ENCODE measurements at regions not wholly inside any gene's neighbourhood (a gene's known extent, or its start where the extent isn't known, plus 50 kb on each side); places are given as distances from the start of the nearest gene placed in this dataset.
"Not testable (repeated sequence)": the region's sequence is repeated elsewhere in the genome, so short reads cannot be mapped to it uniquely, and the experiment has no call there.

DNA sequence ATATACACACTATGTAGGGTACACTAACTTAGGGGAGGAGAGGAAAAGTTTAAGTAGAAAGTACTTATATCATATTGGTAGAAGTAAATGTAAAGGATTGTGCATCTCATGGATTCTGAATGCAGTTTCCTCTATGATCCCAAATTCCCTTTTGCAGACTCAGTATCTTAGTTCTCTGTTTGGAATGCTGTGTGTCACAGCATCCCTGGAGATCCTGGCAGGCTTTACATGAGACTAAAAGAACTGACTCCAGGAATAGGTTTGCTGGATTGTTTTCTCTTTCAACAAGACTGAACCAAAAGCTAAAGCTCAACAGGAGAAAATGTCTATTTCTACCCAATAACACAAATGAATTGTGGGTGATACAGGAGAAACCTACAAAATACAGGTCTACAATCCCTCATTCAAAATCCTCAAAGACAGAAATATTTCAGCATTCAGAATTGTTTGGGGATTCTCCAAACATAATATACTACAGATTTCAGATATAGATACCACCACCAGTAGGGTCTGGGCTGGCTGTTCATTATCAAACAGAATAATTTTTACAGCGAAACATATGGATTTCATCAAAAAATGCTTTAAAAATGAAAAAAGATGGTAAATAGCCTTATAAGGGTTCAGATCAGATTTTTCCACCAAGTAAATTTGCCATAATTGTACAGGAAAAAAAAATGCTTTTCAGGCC is 324.7 kb upstream of the GRAMD2B start:
- DNase-seq, result no peak

DNA sequence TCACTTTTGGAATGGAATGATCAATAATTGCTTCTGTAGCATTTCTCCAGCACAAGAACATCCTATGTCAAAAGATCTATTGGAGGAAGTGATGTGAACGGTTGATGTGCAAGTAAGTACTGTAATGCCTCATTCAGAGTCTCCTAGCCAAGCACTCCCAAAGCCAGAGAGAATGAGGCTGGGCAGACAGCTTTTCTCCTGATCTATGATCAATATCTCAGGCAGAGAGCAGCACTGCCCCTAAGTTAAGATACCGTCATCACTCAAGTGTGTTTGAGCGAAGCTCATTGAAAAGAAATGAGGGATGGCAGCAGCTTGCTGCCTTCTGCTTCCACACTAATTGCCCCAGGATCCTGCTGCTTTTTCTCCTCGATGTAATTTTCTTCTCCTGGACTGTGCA is 324.1 kb upstream of the GRAMD2B start:
- no peak for DNase-seq

DNA sequence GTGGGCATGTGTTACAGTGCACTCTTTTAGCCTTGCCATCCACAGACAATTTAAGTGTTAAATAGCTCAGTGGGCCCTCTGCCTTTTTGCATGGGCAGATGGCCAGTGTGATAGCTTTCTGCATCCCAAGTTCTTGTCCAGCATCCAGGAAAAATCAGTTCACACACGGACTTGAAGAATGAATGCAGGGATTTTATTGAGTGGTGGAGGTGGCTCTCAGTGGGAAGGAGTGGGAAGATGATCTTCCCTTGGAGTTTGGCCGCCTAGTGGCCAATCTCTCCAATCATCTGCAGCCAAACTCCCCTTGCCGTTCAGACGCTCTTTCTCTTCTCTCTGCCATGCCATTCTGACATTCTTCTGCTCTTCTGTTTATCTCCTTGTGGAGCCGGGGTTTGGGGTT is 322.4 kb upstream of the GRAMD2B start:
- no peak for DNase-seq

DNA sequence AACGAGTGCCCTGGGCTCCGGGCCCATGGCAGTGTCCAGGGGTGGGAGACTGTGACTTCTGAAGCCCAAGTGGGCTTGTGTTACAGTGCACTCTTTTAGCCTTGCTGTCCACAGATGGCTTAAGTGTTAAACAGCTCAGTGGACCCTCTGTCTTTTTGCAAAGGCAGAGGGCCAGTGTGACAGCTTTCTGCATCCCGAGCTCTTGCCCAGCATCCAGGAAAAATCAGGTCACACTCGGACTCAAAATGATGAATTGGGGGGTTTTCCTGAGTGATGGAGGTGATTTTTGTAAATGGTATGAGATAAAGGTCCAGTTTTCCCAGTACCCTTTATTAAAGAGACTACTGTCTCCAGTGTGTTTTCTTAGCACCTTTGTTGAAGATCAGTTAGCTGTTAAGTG is 321.3 kb upstream of the GRAMD2B start:
- no peak for DNase-seq

DNA sequence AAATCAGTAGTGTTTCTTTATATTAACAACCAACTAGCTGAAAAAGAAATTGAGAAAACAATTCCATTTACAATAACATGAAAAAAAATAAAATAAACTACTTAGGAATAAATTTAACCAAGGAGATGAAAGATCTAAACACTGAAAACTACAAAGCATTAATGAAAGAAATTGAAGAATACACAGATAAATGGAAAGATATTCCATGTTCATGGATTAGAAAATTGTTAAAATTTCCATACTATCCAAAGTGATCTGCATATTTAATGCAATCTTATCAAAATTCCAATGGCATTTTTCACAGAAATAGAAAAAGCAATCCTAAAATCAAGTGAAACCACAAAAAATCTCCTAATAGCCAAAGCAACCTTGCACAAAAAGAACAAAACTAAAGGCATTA is 320.2 kb upstream of the GRAMD2B start:
- no peak for DNase-seq

DNA sequence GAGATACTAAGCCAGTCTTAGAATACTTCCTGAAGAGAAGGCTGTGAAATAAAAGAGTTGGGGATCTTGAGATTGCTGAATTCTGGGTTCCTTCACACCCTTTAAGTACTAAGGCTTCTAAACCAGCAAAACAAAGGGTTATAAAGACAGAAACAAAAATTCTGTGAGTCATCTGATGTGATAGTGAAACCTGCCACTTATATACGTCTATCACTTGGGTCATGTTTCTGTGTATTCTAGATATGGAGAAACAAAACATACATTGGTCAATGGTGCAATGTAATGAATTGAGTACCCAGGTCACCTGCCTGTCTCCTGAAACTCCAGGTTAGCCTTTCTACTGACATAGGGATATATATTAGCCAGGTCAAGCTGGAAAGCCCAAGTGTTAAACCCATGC is 319.3 kb upstream of the GRAMD2B start:
- no peak for DNase-seq

DNA sequence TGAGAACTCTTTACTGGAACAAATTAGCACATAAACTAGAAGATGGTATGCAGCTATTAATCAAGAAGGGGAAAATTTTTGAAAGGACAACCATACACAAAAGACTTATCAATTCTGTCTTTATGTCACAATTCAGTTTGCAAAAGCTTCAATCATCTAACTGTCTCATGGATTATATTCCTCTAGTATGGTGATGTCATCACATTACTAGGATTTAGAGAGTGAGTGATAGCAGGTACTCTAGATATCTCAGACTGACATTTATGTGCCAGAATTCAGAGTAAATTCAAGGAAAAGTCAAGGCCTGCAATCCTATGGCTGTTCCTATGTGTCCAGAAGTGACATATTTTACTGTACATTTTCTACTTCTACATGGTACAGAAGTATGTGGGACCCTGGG is 318.9 kb upstream of the GRAMD2B start:
- DNase-seq, result no peak

DNA sequence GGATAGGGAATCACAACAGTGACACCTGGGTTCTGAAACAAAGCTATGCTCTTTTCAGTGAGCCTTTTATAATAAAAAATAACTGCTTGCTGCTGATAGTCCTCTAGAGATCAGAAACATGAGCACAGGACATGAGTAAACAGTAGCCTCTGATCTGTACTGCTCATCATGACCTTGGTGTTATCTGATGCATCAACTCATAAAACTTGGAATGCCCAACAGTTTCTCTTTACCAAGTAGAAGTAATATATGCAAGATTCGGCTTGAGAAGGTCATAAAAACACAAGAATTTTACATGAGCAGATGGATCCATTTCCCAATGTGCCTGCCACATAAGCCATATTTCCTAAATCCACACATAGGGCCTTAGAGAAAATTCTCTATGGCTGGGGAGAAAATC is 318.3 kb upstream of the GRAMD2B start:
- DNase-seq, result no peak

DNA sequence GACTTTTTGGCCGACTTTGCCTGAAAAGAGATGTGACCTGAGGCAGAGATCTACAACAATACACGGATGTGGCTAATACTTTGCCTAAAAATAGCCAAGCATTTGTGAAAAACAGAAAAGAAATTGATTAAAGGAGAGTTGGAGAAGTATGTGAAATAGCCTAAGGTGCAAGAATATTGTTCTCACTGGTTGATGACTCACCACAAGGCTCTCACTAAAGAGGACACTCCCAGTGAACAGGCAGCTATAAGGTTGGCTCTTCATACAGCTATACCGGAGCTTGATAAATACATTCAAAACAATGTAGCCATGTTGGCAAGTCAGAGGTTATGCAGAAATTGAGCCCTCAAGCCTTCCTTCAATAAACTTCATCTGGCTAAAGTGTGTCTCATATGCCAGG is 317.2 kb upstream of the GRAMD2B start:
- DNase-seq, result no peak

DNA sequence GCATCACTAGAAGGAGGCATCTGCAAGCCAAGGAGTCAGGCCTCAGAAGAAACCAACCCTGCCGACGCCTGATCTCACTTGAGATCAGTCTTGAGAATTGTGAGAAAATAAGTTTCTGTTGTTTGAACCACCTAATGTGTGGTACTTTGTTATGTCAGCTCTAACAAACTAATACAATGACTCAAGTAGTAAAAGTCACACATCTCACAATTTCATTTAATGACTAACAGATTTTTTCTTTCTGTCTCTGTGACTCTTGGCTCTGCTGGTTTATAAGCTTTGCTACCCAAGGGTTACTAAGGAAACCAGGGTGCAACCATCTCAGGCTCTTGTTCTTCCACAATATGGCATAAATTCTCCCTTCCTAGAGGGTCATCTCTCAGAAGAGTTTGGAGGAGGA is 315.8 kb upstream of the GRAMD2B start:
- no peak for DNase-seq

DNA sequence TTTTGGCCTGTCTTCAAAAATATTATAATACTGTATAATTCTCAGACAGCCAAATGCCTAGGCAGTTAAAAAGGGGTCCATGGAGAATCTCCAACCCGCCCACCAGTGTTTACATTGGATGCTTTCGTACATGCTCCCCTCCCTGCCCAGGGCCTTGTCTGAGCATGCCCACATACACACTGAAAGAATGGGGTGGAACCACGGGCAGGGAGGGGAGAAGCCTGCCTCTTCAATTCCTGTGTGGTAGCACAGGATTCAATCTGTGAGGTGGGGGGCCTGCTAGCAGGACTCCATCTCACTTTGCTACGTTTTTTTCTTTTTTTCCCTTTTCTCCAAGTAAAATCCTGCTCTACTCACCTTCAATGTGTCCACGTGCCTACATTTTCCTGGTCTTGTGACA is 314.7 kb upstream of the GRAMD2B start:
- no peak for DNase-seq

DNA sequence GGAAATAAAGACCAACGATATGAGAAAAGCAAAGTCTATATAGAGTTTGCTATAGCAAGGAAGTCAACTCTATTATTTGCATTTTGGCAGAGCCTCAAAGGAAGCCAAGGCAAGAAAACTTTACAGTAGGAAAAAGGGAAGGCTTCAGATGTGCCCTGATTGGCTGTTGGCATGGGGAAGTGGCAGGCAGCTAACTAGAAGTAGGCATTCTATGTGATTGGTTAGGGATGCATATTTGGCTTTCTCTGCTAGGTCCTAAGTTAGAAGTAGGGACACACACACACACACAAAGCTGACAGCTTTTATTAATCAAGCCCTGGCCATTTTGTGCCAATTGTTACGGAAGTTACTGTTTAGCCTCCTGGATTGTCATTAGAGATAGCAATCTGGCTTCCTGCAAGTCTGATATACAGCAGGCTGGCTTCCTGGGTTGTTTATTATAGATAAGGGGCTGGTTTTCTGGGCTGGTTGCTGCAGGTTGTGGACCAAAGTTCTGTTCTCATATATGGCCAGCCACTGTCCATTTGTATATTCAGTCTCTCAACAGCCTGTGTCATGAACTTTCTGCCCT is 308.1 kb upstream of the GRAMD2B start:
- no peak for DNase-seq

DNA sequence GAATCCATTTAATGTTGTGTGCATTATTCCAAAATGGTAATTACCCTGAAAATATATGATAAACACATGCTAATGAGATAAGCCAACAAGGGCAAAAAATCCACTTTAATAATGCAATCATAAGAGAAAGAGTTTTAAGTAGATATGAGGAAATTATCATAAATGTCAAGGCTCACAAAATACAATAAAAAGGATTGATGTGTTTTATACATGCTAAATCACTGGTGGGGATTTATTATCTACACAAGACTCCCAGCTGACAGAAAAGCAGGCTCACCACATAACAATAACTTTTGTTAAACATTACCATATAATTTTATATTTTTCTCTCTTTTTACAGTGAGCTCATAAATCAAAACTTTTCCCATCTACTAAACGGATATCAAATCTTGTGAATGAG is 306.2 kb upstream of the GRAMD2B start:
- DNase-seq, result no peak

DNA sequence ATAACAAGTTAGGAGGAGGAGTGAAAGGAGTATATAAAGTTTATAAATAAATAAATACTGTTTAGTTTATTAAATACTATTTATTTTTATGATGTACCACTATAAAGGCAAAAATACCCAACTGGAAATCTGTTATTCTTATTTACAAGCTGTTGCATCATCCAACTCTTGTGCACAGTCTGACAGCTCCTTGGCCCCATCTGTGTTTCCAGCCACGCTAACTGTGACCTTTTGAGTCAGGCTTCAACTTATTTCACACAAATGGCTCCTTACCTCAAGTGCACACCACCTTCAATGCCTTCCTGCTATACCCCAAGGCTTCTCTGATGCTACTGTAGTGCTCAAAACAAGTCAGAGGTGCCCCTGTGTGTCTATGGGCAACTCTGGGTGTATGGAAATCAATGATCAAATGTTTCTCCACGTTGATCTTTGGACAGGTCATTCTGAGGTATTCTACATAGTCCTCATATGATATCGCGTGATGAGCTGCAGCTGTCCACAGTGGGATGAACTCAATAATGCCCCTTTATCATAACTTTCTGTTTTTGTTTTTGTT is 303.2 kb upstream of the GRAMD2B start:
- DNase-seq, result no peak

DNA sequence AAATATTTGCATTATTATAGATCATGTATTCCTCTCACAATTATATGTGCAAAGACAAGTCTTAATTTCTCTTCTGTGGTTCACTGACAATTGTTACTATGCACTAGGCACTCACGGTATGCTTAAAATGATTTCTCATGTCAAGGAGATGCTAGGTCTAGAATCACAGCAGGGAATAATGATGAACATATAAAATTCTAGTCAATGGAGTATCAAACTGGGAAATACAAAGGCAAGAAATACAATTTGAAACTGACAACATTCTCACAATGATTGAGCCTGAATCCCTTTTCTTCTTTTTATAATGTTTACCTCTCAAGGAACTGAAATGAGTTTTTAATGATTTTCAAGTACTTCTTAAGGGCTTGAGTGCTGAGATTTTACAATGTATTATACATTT is 302.3 kb upstream of the GRAMD2B start:
- DNase-seq, result no peak

DNA sequence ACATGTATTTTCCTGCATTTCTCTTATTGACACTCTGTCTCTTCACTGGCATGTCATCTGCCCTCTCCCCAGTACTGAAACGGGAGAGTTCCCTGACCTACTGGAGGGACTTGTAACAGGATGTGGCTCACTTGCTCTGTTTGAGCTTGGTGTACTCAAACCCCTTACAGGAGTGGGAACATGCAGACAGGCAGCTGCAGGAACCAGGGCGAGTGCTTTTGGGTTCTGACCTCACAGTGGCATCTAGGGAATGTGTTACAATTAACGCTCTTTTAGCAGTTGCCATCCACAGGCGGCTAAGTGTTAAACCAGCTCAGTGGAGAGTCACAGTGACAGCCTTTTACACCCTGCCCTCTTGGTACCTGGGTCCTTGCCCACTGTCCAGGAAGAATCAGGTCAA is 300.3 kb upstream of the GRAMD2B start:
- DNase-seq, result no peak

DNA sequence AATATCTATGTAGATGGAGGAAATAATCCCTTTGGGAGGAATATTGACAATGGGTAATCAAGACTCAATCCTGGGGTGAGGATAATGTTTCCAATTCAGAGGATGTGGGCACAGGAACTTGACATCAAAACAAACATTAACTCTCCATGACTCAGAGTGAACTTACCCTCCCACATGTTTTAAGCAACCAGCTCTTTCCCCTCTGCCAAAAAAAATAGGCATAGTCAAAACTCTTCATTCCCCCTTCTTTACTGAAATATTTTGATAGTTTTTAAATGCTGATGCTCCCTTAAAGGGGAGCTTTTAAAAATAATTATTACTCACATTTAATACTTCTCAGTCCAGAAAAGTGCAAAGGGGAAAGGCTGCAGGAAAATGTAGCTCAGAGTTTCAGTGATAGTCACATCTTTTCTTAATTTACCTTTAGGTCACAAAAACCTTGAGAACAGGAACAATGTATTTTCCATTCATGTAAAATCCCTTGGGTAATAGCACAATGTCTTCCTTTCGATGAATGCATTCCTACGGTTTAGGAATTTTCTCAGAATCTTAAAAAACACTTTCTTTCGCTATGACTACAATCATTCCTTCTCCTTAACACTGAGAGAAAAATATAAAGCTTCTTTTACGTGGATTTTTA is 298.4 kb upstream of the GRAMD2B start:
- DNase-seq, result no peak

DNA sequence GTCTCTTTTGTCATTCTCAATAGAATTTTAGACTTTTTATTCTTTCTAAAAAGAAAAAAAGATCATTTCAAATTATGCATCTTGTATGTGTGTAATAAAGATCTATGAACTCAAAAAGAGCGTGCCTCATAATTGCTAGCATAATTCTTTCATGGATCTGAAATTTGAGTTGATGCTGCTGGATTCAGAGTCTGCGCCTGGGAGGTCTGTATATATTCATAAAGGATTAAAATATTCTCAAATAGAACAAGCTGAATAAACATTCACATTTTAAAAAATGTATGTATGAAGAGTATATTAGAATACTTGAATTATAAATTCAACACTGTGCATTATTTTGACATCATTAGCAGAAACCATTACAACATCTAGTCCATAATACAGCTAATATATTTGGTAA is 297.8 kb upstream of the GRAMD2B start:
- DNase-seq, result no peak

DNA sequence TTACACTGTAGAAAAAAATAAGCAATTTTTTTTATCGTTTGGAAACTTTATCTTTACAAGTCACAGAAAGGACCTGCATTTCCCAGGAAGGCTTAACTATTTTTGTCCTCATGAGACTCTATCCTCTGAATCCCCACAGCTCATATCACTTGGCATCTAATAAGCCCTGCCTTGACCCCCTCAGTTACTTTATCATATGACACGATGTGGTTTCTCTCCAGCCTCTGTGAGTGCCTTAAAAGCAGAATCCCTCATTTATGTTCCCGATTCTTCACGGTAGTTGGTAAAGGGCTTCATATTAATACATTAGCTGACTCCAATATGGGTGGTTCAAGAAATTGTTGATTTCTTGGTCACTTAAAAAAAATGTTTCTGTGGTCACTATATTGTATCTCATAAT is 296.6 kb upstream of the GRAMD2B start:
- no peak for DNase-seq

DNA sequence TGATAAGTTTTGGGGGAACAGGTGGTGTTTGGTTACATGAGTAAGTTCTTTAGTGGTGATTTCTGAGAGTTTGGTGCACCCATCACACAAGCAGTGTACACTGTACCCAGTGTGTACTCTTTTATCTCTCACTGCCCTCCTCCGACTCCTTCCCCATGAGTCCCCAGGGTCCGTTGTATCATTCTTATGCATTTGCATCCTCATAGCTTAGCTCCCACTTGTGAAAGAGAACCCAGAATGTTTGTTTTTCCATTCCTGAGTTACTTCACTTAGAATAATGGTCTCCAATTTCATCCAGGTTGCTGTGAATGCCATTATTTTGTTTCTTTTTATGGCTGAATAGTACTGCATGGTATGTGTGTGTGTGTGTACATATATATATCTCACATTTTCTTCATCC is 295.8 kb upstream of the GRAMD2B start:
- DNase-seq, result not testable (repeated sequence)

DNA sequence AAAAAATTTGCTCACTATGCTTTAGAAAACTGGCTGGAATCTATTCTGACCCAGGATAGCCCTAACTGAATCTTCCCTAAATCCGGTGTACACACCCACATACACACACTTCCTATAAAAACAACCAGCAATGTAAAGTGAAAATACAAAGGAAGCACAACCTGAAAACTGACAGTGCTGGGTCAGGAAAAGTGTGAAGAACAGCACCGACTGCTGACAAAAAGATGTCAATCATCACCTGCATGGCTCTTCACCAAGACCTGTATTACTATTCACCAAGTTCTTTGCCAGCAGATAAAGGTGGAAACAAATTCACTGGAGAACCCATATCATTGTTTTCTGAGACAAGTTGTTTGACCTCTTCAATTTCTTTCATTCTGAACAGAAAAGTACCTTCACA is 293.8 kb upstream of the GRAMD2B start:
- DNase-seq, result no peak

DNA sequence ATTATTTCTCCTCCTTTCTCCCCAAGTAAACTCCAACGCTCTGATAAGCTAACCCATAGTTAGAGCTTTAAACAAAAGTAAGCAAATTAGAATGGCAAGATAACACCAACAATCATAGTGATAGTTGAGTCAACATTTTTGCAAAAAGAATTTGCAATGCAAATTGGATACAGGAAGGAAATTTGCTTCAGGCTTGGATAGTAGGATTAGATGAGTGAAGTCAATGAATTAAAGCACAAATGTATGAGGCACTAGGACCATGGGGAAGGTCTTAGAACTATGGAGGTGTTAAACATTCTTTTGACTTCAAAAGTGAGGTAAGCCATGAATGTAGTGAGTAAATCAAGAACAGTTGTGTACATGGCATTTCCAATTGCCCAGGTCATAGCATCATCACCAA is 289.8 kb upstream of the GRAMD2B start:
- no peak for DNase-seq

DNA sequence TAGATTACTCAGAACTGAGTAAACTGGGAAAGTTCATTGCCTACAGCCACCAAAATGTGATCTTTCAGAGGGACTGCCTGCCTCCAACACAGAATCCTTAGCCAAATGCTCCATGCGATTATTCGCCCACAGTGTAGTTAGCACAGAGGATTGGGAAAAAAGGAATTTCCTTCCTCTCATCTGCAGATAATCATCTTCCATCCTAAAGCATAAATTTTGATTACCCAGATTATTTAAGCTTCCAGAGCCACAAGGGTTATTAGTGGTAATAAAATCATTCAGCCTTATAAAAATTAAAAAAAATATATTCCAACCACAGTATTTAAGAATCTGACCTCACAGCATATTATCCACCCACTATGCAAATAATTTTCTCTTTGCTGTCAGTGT is 285.3 kb upstream of the GRAMD2B start:
- DNase-seq, result no peak

DNA sequence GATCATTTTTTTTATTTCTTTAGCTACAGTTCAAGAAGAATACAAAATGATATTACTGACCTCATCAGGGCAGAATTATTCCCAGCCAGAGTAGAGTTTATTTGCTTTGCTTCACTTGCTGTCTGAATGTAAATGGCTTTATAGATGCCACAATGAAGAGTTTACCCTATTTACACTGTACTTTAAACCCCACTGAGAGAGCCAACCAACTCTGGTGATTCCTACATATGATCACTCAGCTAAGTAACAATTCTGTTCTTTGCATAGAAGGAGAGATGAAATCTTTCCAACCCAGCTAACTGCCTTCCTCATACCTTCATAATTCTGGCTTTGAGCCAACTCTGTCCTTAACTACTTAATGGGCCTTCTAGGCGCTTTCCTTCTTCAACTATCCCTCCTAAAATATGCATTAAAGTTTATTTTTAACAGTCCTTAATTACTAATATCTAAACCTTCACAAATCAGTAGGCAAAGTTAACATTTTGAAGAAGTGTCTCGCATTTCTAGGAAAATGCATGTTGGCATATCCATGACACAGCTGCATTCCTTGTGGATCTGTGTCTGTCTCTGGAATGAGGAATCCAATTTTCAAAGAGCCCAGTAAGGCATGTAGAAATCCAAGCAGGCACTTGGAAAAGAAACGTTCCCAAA is 284.8 kb upstream of the GRAMD2B start:
- DNase-seq, result no peak

Data from CD4-positive, alpha-beta T cell treated with Interleukin-17A for 4 hours (primary cell).